ENCODE measurements at regions not wholly inside any gene's neighbourhood (a gene's known extent, or its start where the extent isn't known, plus 50 kb on each side); places are given as distances from the start of the nearest gene placed in this dataset.

DNA sequence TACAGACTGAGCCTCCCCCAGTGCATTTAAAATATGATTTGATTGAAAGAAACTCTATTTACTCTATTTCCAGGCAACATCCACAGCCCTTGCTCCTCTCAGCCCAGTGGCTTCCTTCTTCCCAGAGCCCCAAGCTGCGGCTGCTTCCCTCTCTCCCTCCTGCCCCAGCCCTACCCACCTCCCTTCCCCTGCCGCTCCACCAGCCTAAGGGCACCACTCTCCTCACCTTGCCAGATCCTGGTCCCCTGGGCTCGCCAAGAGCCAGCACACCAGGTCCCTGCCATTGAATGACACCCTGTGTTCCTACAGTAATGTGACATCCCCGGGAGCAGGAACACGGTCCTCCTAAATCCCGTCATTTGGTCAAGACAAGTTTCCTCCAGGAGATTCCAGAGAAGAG lies 236.0 kb downstream of the RBFOX3 start:
- DNase-seq = no peak
- no peaks in the 10 kb centered on the region for H3K4me1 ChIP-seq
- intact Hi-C loops (cut with DNase I) = no loop called here
- H3K9ac ChIP-seq (ENCODE audit: low read depth in 2 of 2, low read length in 2 of 2) = no peak overlapping the region
- TF ChIP-seq, protein P1, sequence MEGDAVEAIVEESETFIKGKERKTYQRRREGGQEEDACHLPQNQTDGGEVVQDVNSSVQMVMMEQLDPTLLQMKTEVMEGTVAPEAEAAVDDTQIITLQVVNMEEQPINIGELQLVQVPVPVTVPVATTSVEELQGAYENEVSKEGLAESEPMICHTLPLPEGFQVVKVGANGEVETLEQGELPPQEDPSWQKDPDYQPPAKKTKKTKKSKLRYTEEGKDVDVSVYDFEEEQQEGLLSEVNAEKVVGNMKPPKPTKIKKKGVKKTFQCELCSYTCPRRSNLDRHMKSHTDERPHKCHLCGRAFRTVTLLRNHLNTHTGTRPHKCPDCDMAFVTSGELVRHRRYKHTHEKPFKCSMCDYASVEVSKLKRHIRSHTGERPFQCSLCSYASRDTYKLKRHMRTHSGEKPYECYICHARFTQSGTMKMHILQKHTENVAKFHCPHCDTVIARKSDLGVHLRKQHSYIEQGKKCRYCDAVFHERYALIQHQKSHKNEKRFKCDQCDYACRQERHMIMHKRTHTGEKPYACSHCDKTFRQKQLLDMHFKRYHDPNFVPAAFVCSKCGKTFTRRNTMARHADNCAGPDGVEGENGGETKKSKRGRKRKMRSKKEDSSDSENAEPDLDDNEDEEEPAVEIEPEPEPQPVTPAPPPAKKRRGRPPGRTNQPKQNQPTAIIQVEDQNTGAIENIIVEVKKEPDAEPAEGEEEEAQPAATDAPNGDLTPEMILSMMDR (IDR thresholded peaks at IDR 0.05) = no peak
- H3K27me3 ChIP-seq = peaks cover 5% of the 10 kb centered on the region
- H3K4me3 ChIP-seq = no peak overlapping the region
- H3K9me3 ChIP-seq = no peaks in the 10 kb centered on the region
- no peaks in the 10 kb centered on the region for H3K36me3 ChIP-seq
- H3K27ac ChIP-seq = no peak overlapping the region

DNA sequence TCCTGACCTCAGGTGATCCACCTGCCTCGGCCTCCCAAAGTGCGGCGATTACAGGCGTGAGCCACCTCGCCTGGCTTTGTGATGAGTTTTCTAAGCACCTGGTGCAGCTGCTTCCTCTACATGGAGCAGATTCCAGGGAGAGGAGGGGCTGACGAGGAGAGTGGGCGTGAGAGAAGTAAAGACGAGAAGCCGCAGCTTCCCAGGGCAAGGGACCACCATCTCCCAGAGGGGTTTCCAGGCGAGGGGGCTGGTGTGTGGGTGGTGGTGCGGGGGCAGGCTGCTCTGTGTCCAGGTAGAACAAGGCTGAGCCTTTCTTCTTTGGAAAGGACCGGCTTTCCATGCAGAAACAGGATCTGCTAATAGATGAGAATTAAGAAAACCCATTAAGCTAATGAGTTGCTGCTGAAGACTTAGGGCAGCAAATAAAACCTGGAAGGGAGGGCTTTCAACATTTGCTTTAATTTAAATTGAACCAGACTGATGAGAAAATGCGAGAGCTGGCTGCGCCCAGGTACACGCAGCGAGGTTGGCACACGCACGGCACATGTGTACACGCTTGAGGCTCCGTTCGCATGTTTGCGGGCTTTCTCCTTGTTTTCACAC lies 236.7 kb downstream of the RBFOX3 start:
- TF ChIP-seq, protein P1 (IDR thresholded peaks at IDR 0.05) = no peak
- H3K4me3 ChIP-seq = no peak overlapping the region
- H3K27ac ChIP-seq = no peak overlapping the region
- DNase-seq = no peak
- H3K36me3 ChIP-seq = no peaks in the 10 kb centered on the region
- intact Hi-C loops (cut with DNase I) = no loop called here
- no peaks in the 10 kb centered on the region for H3K4me1 ChIP-seq
- no peaks in the 10 kb centered on the region for H3K9me3 ChIP-seq
- H3K9ac ChIP-seq (ENCODE audit: low read depth in 2 of 2, low read length in 2 of 2) = no peak overlapping the region
- H3K27me3 ChIP-seq = peaks cover 5% of the 10 kb centered on the region

DNA sequence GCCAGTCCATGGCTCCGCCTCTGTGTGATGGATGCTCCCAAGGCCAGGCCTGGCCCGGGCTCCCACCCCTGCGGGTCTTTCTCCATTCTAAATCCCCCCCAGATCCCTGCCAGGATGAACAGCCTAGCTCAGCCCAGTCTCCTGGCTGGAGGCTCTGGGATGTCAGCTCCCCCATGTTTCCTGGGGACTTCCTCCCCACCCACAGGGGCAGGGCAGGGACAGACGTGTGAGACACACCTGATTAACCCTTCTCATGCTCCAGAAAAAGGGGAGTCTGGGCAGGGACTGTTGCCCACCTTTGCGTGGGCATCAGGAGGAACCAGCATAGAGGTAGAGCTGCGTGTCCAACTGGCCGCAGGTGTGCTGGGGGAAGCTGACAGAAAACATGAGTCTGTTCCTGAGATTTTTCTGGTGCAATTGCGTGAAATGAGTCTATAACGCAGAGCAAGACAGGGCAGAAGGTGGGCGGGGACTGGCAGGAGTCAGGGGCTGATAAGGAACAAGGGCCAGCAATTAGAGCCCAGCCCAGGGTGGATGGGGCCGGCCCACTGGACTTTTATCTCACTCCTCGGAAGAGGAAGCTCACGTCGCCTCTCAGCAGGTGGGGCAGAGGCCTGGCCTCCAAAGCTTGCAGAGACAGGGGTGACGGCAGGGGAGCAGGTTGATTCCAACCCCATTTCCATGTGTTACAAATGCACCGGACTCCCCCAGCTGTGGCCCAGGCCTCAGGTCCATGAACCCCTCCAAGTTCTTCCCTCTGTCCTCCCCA lies 238.2 kb downstream of the RBFOX3 start:
- DNase-seq = peak; percentile 25
- TF ChIP-seq, protein P1 (IDR thresholded peaks at IDR 0.05) = no peak
- Histone ChIP-seq H3K9me3 (no peaks in the 10 kb centered on the region), H3K4me3 (no peak overlapping the region), H3K27me3 (peaks cover 5% of the 10 kb centered on the region), H3K36me3 (no peaks in the 10 kb centered on the region), H3K9ac (ENCODE audit: low read depth in 2 of 2, low read length in 2 of 2) (no peak overlapping the region), H3K27ac (no peak overlapping the region), H3K4me1 (no peaks in the 10 kb centered on the region)
- intact Hi-C loops (cut with DNase I) = no loop called here

DNA sequence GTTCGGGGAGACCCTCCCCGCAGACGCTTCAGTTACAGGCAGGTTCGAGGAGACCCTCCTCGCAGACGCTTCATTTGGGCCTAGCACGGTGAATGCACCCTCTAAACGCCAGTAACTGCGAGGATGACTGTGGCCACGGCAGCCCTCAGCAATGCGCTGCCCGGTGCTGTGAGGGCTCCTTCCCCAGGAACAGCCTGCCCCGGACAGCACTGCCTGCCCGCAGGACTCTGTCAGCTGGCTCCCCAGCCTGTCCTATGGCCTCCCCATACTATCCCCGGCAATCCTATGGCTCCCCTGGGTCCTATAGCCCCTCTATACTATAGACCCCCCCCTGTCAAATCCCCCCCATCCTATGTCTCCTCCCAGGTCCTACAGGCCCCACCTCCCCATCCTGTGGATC lies 238.9 kb downstream of the RBFOX3 start:
- TF ChIP-seq, protein P1 (IDR thresholded peaks at IDR 0.05) = no peak
- Histone ChIP-seq H3K9ac (ENCODE audit: low read depth in 2 of 2, low read length in 2 of 2) (no peak overlapping the region), H3K9me3 (no peaks in the 10 kb centered on the region), H3K27ac (no peak overlapping the region), H3K4me3 (no peak overlapping the region), H3K36me3 (no peaks in the 10 kb centered on the region), H3K4me1 (no peaks in the 10 kb centered on the region), H3K27me3 (peaks cover 5% of the 10 kb centered on the region)
- DNase-seq = no peak
- intact Hi-C loops (cut with DNase I) = no loop called here

DNA sequence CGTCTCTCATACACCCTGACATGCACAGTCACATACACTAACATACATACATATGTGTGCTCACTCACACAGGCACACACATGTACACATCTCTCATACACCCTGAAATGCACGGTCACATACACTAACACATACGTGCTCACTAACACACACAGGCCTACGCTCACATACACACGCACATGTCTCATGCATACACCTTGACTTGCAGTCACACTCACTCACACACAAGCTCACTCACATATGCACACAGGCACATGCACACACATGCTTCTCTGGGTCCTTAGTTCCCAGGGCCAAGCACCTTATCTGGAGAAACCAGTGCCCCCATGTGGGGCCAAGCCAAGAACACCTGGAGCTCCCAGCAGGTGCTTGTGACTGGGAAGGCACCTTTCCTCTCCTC lies 240.3 kb downstream of the RBFOX3 start:
- no peaks in the 10 kb centered on the region for H3K27me3 ChIP-seq
- H3K27ac ChIP-seq = no peak overlapping the region
- H3K9ac ChIP-seq (ENCODE audit: low read depth in 2 of 2, low read length in 2 of 2) = no peak overlapping the region
- no peak overlapping the region for H3K4me3 ChIP-seq
- no peaks in the 10 kb centered on the region for H3K9me3 ChIP-seq
- intact Hi-C loops (cut with DNase I) = no loop called here
- no peaks in the 10 kb centered on the region for H3K4me1 ChIP-seq
- TF ChIP-seq, protein P1 (IDR thresholded peaks at IDR 0.05) = no peak
- H3K36me3 ChIP-seq = no peaks in the 10 kb centered on the region
- DNase-seq = no peak
